Keratinocyte (primary cell): ENCODE measurements at regions not wholly inside any gene's neighbourhood (a gene's known extent, or its start where the extent isn't known, plus 50 kb on each side); places are given as distances from the start of the nearest gene placed in this dataset.

ENCODE experiments used
- DNase-seq: peaks from one replicate; pipeline ENCODE4 v3.0.0-alpha.2; 2011; ENCODE audit warnings: low read depth, missing footprints, low spot score
- FAIRE-seq: peaks from 2 replicates; lab custom pipeline; 2011; peaks lifted over from hg19 to GRCh38; lab: Jason Lieb, UNC
- H2AFZ ChIP-seq: 2 replicates; pipeline ENCODE4 v1.6.0; 2012; ENCODE audit warnings: low read length, control low read depth, inconsistent platforms; ENCODE audit not compliant: control insufficient read depth
- H3K27ac ChIP-seq: 2 replicates; pipeline ENCODE4 v1.5.1; 2011; ENCODE audit warnings: low read length; ENCODE audit not compliant: control insufficient read depth, insufficient read depth
- H3K27me3 ChIP-seq: 3 replicates; pipeline ENCODE4 v1.6.0; 2011; ENCODE audit warnings: low read length; ENCODE audit not compliant: control insufficient read depth, insufficient read depth; ENCODE audit errors: extremely low read depth
- H3K36me3 ChIP-seq, 2 experiments: 2 replicates in 1 of 2; 3 replicates in 1 of 2; pipeline ENCODE4 v1.5.1; 2011; ENCODE audit warnings: low read length in 2 of 2, mild to moderate bottlenecking in 1 of 2; ENCODE audit not compliant: control insufficient read depth in 2 of 2, insufficient read depth in 2 of 2; ENCODE audit errors: extremely low read depth in 1 of 2
- H3K4me1 ChIP-seq: 3 replicates; pipeline ENCODE4 v1.5.1; 2011; ENCODE audit warnings: low read length; ENCODE audit not compliant: control insufficient read depth, insufficient read depth; ENCODE audit errors: extremely low read depth
- H3K4me2 ChIP-seq: 3 replicates; pipeline ENCODE4 v1.6.0; 2011; ENCODE audit warnings: low read depth, low read length; ENCODE audit not compliant: control insufficient read depth, insufficient read depth; ENCODE audit errors: extremely low read depth
- H3K4me3 ChIP-seq, 3 experiments: fragments of 200-600 bp in 1 of 3; sonication (generic) in 1 of 3; 2 replicates in 2 of 3; 3 replicates in 1 of 3; pipeline ENCODE4 v1.5.1; 2011 to 2016; ENCODE audit warnings: low read length in 3 of 3, mild to moderate bottlenecking in 3 of 3, control low read depth in 2 of 3, inconsistent platforms in 1 of 3, low read depth in 1 of 3, mixed read lengths in 1 of 3, mixed run types in 1 of 3, moderate library complexity in 1 of 3; ENCODE audit not compliant: control insufficient read depth in 2 of 3, insufficient read depth in 2 of 3; ENCODE audit errors: extremely low read depth in 1 of 3
- H3K79me2 ChIP-seq: 2 replicates; pipeline ENCODE4 v1.6.0; 2012; ENCODE audit warnings: low read length; ENCODE audit not compliant: control insufficient read depth, insufficient read depth
- H3K9ac ChIP-seq: 3 replicates; pipeline ENCODE4 v1.6.0; 2011; ENCODE audit warnings: low read length; ENCODE audit not compliant: control insufficient read depth, insufficient read depth; ENCODE audit errors: extremely low read depth
- H3K9me1 ChIP-seq: 3 replicates; pipeline ENCODE4 v1.6.0; 2011; ENCODE audit warnings: low read length; ENCODE audit not compliant: control insufficient read depth, insufficient read depth; ENCODE audit errors: extremely low read depth
- H3K9me3 ChIP-seq: 2 replicates; pipeline ENCODE4 v1.5.1; 2012; ENCODE audit warnings: low read depth, low read length; ENCODE audit not compliant: control insufficient read depth
- H4K20me1 ChIP-seq: 3 replicates; pipeline ENCODE4 v1.6.0; 2011; ENCODE audit warnings: low read length; ENCODE audit not compliant: control insufficient read depth, insufficient read depth; ENCODE audit errors: extremely low read depth
- CTCF ChIP-seq, 3 experiments: IDR thresholded peaks in 1 of 3; conservative IDR thresholded peaks in 1 of 3; optimal IDR thresholded peaks in 1 of 3; 2 replicates in 2 of 3; 3 replicates in 1 of 3; pipeline versions ENCODE3 to v1.5.1; 2011; ENCODE audit warnings: low read length in 3 of 3, mild to moderate bottlenecking in 3 of 3, moderate library complexity in 2 of 3, control low read depth in 1 of 3, inconsistent platforms in 1 of 3; ENCODE audit not compliant: insufficient read depth in 2 of 3; ENCODE audit errors: extremely low read depth in 1 of 3
- EZH2 ChIP-seq: IDR thresholded peaks from one replicate; pipeline ENCODE4 v1.6.1; 2012; ENCODE audit warnings: inconsistent platforms, mild to moderate bottlenecking, low read length, moderate library complexity
- dilution Hi-C: fragments of 300-500 bp; cut with MboI; formaldehyde crosslinking; loops from one replicate; pipeline ENCODE4 v1.7.0; 2020; ENCODE audit warnings: low sequenced_read_pairs; ENCODE audit not compliant: extremely low pct_ligation_motif_present

DNA sequence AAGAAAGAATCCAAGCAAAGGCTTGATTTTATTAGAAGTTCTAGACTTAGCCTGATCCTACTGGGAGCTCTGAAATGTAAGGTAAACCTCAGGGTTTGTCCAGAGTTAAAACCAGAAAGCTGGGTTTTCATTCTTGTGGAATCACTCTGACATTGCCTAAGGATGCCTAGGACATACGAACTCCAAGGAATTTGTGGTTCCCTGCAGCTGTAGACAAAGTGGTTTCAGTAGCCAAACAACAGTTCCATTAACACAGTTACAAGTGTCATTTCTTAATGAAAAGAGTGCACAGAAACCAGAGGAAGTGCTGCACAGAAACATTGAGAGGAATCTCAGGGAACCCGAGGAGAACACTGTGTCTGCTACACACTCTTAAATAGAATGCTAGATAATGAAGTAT is 221.4 kb upstream of the ST6GAL2 start:
- Histone ChIP-seq H3K9me1 (no peaks in the 10 kb centered on the region), H3K27ac (no peak overlapping the region), H3K9ac (no peak overlapping the region), H3K36me3 (no peaks in the 10 kb centered on the region), H3K9me3 (no peaks in the 10 kb centered on the region), H3K79me2 (no peaks in the 10 kb centered on the region), H3K4me2 (no peak overlapping the region), H3K4me1 (no peaks in the 10 kb centered on the region), H4K20me1 (no peaks in the 10 kb centered on the region), H2AFZ (no peak overlapping the region), H3K27me3 (no peaks in the 10 kb centered on the region), H3K4me3 (no peak overlapping the region)
- dilution Hi-C loops, result no loop called here
- DNase-seq, result no peak
- FAIRE-seq, result no peak
- TF ChIP-seq CTCF (optimal IDR thresholded peaks at IDR 0.05 in 1 of 3, IDR thresholded peaks at IDR 0.05 in 1 of 3, conservative IDR thresholded peaks at IDR 0.05 in 1 of 3; ENCODE audit: extremely low read depth in 1 of 3, insufficient read depth in 2 of 3, low read length in 3 of 3), result no peak
- TF ChIP-seq EZH2, result no peak

- Histone ChIP-seq H4K20me1 (no peaks in the 10 kb centered on the region), H3K27me3 (no peaks in the 10 kb centered on the region), H3K36me3 (no peaks in the 10 kb centered on the region), H2AFZ (no peak overlapping the region), H3K9me1 (no peaks in the 10 kb centered on the region), H3K4me2 (no peak overlapping the region), H3K9ac (no peak overlapping the region), H3K27ac (no peak overlapping the region), H3K4me1 (no peaks in the 10 kb centered on the region), H3K79me2 (no peaks in the 10 kb centered on the region), H3K4me3 (no peak overlapping the region), H3K9me3 (no peaks in the 10 kb centered on the region)
- DNase-seq (no peak), FAIRE-seq (no peak)
- TF ChIP-seq EZH2 (no peak), CTCF (optimal IDR thresholded peaks at IDR 0.05 in 1 of 3, IDR thresholded peaks at IDR 0.05 in 1 of 3, conservative IDR thresholded peaks at IDR 0.05 in 1 of 3; ENCODE audit: extremely low read depth in 1 of 3, insufficient read depth in 2 of 3, low read length in 3 of 3) (no peak)
- dilution Hi-C loops, result no loop called here
These were observed 222.6 kb upstream of the ST6GAL2 start for GRCh38 chr2:107108556-107108955.
